ENCODE measurements at regions not wholly inside any gene's neighbourhood (a gene's known extent, or its start where the extent isn't known, plus 50 kb on each side); places are given as distances from the start of the nearest gene placed in this dataset.

DNA sequence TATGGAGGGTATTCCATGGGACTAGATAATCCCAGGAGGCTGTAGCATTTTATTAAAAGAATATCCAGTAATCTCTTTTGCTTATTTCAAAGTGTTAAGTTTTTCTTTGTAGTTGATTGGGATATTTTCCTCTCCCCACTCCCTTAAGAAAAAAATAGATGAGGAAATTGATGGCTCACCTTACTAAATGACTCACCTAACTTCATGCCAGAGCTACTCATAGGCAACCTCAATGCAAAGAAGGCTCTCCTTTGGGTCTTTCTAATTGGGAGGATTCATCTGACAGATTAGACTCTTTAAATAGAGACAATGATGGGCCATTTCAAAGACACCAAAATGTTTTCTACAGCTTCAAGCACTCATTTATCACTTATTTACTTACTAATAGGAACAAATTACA, 528.5 kb upstream of the BTBD3 start:
- DNase-seq (ENCODE audit: low read depth), result no peak

DNA sequence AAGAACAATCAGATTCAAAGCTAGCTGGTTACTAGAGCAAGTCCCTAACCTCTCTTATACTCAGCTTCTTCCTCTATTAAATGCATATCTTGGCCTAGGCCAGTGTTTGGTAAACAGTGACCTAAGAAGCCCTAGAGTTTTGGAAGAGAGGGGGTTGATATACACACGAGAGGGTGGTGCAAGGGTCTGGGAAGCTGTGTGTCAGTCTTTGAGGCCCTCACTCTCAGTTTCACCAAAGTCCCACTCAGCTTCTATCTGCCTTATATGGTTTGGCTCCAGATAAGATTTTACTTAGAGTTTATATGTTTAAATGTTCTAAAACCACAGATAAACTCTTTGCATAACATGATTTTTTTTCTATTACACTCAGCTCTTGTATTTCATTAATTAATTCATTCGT, 526.1 kb upstream of the BTBD3 start:
- DNase-seq (ENCODE audit: low read depth), result no peak

DNA sequence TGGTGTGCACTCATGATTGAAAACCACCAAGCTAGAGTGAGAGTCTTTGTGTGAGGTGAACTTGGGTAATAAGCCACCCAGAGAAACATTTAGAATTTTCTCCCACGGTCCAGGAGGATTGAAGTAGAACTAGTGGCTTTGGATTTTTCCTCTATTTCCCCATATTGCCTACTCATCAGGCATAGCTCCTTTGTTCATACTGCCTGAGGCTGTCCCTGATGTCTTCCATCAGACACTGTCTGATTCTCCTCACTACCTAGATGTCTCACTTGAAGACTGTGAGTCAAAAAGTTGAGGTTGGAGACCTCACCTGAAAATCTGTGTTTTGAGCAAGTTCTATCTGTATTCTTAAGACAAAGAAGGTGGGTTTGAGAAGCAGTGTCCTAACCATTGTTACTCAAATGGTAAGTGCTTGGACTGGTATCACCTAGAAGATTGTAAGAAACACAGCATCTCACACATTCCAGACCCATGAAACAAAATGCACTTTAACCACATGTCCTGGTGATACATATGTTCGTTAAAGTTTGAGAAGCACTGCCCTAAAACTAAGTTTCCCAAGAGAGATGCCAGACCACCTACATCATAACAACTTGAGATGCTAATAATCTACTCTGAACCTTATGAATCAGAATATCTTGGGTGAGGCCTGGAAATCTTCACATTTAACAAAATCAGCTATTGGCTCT, 523.4 kb upstream of the BTBD3 start:
- peak; percentile 31 for DNase-seq (ENCODE audit: low read depth)

DNA sequence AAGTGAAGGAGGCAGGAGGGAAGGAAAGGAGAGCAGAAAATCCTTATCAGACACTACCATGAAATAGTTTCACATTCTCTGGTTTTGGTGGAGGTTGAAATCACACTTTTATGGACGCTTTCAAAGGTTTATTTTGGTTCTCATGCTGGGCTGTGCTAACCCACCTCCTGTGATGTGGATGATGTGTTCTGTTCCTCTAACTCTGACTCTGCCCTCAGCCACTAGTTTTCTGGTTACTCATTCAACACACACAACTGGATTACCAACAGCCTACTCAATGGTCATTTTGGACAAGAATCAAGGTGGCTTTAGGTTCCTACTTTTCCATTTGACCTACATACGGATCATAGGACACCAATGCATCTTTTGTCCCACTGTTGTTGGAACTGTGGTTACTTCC, 522.1 kb upstream of the BTBD3 start:
- DNase-seq (ENCODE audit: low read depth), result no peak

DNA sequence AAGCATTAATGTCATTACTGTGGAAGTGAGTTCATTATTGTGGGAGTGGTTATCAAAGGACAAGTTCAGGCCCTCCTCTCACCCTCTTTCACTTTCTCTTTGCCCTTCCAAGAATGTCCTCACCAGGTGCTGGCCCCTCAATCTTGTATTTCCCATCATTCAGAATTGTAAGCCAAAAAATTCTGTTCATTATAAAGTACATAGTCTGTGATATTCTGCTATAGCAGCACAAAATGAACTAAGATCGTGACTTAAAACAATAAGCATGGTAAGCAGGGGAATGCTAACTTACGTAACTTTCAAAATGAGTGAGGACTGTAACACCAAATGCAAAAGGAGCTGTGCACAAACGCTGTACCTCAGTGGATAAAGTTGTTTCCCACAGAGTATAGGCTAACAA, 515.7 kb upstream of the BTBD3 start:
- DNase-seq (ENCODE audit: low read depth), result peak; percentile 22

DNA sequence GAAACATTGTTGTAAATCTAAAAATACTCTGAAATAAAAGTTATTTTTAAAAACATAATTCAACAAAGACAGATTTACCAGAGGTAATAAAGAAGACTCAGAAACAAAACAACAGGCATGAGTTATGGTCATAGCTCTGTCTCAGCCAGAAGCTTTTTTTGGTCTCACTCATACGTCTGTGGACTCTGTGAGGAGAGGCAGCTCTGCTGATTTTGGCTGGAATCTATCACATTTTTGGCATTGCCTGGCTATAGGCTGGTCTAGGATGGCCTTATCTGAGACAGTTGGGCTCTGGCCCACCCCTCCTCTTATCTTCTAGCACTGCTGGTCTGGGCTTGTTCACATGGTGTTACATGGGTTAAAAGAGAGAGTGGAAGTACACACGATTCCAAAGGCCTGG, 514.0 kb upstream of the BTBD3 start:
- no peak for DNase-seq (ENCODE audit: low read depth)

DNA sequence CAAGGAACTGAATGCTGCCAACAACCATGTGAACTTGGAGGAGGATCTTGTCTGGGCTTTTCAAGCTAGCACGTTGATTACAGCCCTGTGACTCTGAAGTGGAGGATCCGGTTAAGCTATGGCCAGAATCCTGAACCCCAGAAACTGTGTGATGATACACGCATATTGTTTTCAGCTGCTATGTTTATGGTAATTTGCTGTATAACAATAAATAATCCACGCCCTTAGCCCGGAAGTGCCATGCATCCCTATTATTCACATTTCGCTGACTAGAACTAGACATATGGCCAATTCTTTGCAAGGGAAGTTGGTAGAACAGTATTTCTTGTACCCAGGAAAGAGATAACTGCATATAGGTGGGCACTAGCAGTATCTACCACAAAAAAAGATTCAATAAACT, 510.8 kb upstream of the BTBD3 start:
- DNase-seq (ENCODE audit: low read depth), result no peak

DNA sequence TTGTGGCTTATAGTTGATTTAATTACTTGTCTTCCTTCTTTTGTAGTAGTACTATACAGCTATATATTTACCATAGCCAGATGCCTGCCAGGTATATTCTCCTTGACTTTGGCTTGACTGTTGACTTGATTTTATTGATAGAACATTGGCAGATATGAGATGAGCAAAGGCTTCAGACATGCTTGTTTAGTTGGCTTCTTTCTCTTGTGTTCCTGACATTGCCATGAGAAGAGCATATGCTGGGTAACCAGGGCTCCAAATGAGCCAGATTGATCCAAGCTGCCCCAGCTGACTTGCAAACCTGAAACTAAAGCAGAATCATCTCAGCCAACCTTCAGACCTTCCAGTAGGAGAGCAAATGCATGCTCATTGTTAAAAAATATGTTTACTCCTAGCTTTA, 508.1 kb upstream of the BTBD3 start:
- no peak for DNase-seq (ENCODE audit: low read depth)

DNA sequence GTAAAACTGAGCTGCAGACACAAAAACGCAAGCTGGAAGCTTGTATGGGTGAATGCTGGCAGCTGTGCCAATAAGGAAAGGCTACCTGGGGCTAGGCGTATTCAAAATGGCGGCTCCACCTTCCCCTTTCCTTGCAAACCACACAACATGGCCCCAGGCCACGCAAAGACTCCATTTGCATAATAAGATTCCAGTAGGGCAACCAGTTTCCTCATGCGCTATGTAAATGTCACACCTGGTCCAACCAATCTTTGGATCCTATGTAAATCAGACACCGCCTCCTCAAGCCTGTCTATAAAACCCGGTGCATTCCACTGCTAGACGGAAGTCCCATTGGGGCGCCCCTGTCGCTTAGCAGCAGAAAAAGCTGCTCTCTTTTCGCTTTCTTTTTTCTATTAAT, 505.9 kb upstream of the BTBD3 start:
- DNase-seq (ENCODE audit: low read depth), result no peak

DNA sequence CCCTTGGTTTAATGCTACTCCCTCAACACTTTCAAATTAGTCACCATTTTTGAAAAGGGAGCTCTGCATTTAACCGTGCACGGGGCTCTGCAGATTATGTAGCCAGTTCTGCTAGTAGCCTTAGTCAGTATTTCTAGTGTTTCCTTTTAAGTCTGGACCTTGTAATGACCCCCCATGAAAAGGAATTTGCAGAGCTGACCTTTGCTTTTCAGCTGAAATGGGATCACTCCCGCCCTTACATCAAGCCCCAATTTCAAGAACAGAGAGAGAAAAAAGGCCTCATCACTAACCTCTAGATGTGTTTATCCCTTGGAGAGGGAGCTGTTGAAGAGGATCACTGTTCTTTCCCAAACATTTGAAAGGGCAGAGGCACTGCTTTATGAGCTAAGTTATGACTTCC, 490.7 kb upstream of the BTBD3 start:
- DNase-seq (ENCODE audit: low read depth), result no peak

DNA sequence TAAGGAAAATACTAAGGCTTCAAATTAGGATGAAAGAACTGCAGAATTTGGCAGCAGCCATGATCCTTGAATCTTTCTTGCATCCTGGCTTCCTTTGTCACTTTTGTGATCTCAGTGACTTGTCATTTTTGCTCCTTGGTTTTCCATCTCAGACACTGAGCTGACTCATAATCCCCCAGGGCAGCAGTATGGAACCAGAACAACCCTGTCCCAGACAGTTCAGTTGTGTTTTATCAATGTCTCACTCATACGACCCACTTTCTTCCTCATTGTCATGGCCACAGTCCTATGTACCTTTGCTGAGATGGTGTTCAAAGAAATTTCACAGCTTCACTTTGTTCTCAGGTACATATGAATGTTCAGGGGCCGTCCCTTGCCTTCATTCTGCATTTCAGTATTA, 488.5 kb upstream of the BTBD3 start:
- peak; percentile 72 for DNase-seq (ENCODE audit: low read depth)

DNA sequence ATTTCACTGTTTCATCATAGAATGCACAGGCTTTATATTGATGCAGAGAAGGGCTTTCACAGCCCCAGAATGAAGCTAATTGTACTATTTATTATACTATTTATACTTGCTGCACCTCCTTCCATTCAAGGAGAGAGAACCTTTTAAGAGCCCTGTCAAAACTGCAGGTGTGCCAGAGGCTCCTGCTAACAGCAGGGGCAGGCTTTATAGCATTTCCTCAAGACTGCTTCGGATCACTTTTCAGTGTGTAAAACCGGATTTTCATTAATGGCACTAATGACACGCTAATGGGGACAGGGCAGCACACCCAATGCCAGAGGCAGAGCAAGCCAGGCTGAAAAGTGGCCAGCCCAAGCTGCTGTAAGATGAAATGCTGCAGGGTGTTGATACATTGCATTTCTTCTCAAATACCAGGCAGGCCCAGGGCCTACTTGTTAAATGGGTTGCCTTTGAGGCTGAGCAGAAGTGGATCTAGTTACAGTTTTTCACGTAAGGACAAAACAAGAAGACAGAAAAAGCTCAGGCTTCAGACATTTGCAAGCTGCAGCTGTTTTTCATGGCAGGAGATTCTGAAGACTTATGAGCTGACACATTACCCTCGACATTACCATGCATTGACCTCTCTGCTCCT, 487.7 kb upstream of the BTBD3 start:
- DNase-seq (ENCODE audit: low read depth), result no peak

DNA sequence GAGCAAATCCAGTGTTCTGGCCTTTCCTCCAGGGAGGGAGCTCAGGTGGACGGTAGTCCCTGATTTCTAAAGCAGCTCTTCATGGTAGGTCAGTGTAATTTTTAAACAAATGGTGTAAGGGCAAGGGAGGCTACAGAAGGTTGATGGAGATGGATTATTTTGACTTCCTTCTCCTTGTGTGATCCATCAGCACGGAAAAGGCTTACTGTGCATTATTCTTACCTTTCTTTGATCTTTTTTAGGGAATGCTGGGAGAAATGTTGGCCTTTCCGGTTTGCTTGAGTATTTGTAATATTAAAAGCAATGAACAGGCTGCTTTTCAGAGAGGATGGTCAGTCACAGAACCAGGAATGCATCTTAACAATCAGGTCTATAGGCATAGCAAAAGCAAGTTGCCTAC, 487.0 kb upstream of the BTBD3 start:
- DNase-seq (ENCODE audit: low read depth), result no peak

DNA sequence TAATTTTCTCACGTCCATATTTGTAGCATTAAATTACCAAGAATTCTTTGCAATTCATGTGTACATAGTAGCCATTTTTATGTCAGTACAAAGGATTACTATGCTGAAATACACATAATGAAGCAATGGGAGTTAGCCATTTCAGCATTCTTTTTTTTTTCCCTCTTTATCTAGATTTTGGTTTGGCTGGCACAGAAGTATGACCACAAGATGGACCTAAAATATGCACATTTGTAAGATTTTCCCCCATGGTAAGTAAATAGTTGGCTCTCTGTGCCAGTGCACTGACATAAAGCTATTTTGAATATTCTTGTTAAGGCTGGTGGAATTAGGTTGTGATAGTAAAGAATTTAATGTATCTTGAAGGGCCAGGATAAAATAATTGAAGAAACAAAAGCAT, 486.1 kb upstream of the BTBD3 start:
- peak; percentile 52 for DNase-seq (ENCODE audit: low read depth)

DNA sequence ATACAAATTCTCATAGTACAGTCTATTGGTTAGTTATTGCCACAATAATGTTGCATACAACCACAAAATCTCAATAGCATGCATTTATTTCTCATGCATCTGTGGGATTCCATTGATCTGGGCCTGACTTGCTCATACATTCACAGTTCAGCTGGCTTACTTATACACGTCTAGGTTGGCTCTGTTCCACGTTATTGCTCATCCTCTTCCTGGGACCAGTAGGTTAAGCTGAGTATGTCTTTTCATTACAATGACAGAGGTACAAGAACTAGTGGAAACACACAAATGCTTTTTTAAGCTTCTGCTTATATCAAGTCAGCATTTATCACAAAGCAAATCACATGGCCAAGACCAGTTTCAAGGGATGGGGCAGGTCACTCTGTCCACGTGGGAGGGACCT, 485.3 kb upstream of the BTBD3 start:
- DNase-seq (ENCODE audit: low read depth), result peak; percentile 82

DNA sequence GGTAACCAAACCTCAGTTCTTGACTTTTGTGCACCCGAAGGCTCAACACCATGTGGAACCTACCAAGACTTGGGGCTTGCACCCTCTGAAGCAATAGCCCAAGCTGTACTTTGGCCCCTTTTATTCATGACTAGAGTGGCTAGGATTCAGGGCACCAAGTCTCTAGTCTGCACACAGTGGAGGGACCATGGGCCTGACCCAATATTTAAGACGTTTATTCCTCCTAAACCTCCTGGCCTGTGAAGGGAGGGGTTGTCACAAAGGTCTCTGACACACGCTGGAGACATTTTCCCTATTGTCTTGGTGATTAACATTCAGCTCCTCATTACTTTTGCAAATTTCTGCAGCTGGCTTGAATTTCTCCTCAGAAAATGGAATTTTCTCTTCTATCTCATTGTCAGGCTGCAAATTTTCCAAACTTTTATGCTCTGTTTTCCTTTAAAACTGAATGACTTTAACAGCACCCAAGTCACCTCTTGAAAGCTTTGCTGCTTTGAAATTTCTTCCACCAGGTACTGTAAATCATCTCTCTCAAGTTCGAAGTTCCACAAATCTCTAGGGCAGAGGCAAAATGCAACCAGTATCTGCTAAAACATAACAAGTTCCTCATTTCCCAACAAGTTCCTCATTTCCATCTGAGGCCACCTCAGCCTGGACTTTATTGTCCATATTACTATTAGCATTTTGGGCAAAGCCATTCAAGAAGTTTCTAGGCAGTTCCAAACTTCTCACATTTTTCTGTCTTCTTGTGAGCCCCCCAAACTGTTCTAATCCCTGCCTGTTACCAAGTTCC, 481.4 kb upstream of the BTBD3 start:
- no peak for DNase-seq (ENCODE audit: low read depth)

DNA sequence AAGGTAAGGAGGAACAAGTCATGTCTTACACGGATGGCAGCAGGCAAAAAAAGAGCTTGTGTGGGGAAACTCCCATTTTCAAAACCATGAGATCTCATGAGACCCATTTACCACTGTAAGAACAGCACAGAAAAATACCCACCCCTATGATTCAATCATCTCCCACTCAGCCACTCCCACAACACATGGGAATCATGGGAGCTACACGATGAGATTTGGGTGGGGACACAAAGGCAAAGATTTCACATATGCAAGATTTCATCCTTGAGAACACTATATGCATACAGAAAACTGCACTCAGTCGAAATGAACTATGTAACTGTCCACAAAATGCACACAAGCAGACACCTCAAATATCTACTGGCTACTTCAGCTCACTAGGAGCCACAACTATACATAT, 480.6 kb upstream of the BTBD3 start:
- no peak for DNase-seq (ENCODE audit: low read depth)

DNA sequence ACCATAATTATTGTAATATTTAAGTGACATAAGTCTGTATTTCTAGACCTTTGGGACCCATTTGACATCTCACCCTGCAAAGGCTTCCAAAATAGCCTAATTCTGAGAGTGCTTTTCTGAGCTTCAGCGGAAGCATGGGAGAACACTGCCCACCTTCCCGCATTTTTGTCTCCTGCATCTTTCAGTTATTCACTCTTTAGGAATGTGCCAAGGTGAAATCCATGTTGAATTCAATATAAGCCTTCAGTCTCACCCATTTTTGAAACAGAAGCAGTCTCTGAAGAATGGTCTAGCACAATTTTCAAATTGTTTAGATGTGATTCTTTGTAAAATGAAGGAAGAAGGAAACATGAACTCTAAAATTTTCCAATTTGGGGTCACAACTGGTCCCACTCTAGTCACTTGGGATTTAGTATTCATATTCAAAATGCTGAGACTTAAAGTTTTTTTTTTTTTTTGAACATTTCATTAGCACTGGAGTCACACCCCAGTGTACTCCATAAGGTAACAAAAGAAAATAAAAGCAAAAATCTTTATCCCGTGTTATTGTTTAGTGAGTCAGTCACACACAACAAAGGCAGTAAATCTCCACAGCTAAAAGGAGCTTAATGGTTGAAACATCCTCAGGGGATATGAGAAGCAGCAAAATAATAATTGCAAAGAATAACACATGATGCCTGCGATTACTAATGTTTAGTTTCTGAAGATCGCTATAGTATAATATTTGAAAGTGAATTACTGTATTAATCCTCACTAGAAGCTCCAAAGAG, 479.9 kb upstream of the BTBD3 start:
- no peak for DNase-seq (ENCODE audit: low read depth)

DNA sequence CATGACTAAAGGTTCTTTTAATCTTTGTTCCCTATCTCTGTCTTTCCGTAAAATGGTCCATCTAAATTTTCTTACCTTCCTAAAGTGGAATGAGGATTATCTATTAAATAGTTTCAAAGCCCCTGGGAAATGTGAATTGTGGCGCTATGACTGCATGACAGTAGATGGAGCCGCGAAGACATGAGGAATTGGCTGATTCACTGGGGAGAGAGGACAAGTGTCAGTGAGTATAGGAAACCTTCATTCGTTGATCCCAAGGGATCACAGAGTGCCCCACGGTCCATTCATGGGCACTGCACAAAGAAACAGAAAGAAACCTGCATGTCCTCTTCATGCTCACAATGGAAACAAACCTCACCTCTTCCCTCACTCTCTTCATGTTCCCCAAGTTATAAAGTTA, 479.3 kb upstream of the BTBD3 start:
- no peak for DNase-seq (ENCODE audit: low read depth)

DNA sequence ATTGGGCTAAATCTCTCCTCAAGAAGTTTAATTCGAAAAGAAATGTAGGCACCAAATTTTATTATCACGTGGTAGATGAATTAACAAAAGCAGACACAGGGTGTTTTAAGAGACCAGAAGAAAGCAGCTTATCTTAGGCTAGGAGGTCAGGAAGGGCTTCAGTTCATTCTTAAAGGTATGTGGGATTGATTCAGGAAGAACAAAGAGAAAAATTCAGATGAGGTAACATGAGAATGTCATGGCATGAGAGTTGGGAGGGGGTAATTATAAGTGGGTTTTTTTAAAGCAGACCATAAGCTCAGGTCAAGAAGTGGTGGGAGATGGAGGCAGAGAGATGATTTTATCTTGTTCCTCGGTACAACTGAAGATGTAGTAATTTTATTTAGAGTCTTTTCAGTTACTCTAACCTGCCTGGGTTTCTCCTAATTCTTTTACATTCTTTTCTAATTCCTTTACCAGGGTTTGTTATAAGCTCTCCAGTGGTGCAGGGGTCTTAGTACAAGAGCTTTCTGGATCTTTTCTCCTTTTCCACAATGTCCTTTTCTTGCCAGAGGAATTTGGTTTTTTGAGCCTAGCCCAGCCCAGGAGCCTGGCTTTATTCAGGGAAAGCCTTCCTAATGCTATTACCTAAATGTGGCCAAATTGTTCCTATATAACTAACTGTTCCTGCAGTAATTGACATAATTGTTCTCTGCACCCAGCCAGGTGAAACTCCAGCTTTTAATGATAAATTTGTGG, 474.1 kb upstream of the BTBD3 start:
- DNase-seq (ENCODE audit: low read depth), result no peak

DNA sequence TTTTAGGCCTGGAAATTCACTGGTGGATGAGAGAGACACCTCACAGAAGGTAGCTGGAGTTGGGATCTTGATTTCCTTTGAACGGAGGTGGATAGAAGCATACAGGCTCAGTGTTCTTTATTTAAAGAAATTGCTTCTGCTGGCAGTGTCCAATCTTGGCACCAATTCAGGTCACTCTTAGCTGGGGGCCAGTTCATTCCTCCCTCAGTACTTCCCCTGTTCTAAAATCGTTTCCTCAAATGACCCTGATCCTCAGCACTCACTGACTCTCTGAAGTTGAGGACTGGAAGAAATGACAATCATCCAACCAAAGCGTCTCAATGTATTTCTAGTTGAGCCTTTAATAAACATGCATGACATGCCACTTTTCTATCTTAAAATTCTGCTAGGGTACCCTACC, 472.5 kb upstream of the BTBD3 start:
- peak; percentile 26 for DNase-seq (ENCODE audit: low read depth)

DNA sequence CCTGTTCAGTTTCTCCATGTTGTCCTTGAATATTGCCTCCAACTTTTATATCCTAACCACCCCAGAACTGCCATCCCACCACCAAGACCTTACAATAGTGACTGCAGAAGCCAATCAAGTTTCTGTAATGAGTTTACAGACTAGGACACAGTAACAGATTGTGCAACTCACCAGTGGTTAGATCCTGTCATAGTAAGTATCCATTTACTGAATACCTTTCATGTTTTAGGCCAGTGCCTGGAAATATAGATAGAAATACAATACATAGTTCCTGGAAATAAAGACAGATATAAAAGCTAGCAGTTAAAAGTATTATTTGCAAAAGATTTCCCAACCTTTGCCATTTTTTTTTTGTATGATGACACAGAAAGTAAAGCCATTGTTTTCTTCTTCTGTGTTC, 471.8 kb upstream of the BTBD3 start:
- no peak for DNase-seq (ENCODE audit: low read depth)

Measured in RPMI7951 (cell line).